T-cell (primary cell): ENCODE measurements at regions not wholly inside any gene's neighbourhood (a gene's known extent, or its start where the extent isn't known, plus 50 kb on each side); places are given as distances from the start of the nearest gene placed in this dataset.
A peak's percentile ranks its signal among the peaks of the same experiment; 100 is the strongest.

Experiments
- ATAC-seq, 4 experiments: fragments of 200-7000 bp in 3 of 4; fragments of 150-1000 bp in 1 of 4; cut with Tn5 transposase; replicated peaks in 1 of 4; 1 replicate in 3 of 4; 2 replicates in 1 of 4; pipeline ENCODE4 v1.10.0; 2021; ENCODE audit warnings: moderate library complexity in 3 of 4, mild to moderate bottlenecking in 2 of 4, moderate number of reproducible peaks in 1 of 4
- CTCF ChIA-PET, 2 donors: fragments of 300-600 bp; sonication (Branson Sonifier 250); formaldehyde crosslinking; loops; one replicate each; lab custom pipeline; 2022; ENCODE audit warnings: antibody characterized with exemption in 2 of 2; lab: Charles Lee
- POLR2A ChIA-PET, 2 donors: fragments of 300-600 bp; sonication (Branson Sonifier 250); formaldehyde crosslinking; loops; one replicate each; lab custom pipeline; 2022; ENCODE audit warnings: antibody characterized with exemption in 2 of 2; lab: Charles Lee
- DNase-seq, 35 experiments: peaks; one replicate each; pipeline versions ENCODE4 v3.0.0 to v3.0.0-alpha.2; 2013 to 2023
- H3K27ac ChIP-seq: one replicate; pipeline ENCODE4 v1.5.1; 2013; ENCODE audit warnings: low read length
- H3K27me3 ChIP-seq, 2 experiments: replicated peaks in 1 of 2; 1 replicate in 1 of 2; 2 replicates in 1 of 2; pipeline versions ENCODE4 v1.6.1 to v1.7.0; 2013; ENCODE audit warnings: low read length in 1 of 2, mixed read lengths in 1 of 2; ENCODE audit not compliant: control insufficient read depth in 2 of 2, insufficient read depth in 2 of 2; ENCODE audit errors: extremely low read depth in 1 of 2
- H3K36me3 ChIP-seq, 2 donors: 1 replicate in 1 of 2; 2 replicates in 1 of 2; pipeline versions ENCODE4 v1.6.1 to v1.7.0; 2013; ENCODE audit warnings: low read length in 1 of 2; ENCODE audit not compliant: control insufficient read depth in 2 of 2, insufficient read depth in 1 of 2; ENCODE audit errors: extremely low read depth in 1 of 2
- H3K4me1 ChIP-seq, 2 experiments: 1 replicate in 1 of 2; 2 replicates in 1 of 2; pipeline versions ENCODE4 v1.6.1 to v1.7.0; 2013; ENCODE audit warnings: low read length in 2 of 2, mixed read lengths in 1 of 2; ENCODE audit not compliant: insufficient read depth in 2 of 2, control insufficient read depth in 1 of 2; ENCODE audit errors: extremely low read depth in 1 of 2
- H3K4me3 ChIP-seq, 2 donors: 1 replicate in 1 of 2; 2 replicates in 1 of 2; pipeline versions ENCODE4 v1.5.1 to v1.7.0; 2013; ENCODE audit warnings: mild to moderate bottlenecking in 2 of 2, low read length in 1 of 2, moderate library complexity in 1 of 2; ENCODE audit not compliant: control insufficient read depth in 1 of 2; ENCODE audit errors: extremely low read depth in 1 of 2
- H3K9me3 ChIP-seq: 2 replicates; pipeline ENCODE4 v1.7.0; 2013
- H3K27ac Mint-ChIP-seq, 2 donors: one replicate each; pipeline ENCODE4 v1.8.0; 2020 to 2021; ENCODE audit warnings: mild to moderate bottlenecking in 2 of 2, mixed read lengths in 2 of 2
- H3K27me3 Mint-ChIP-seq, 2 donors: one replicate each; pipeline ENCODE4 v1.8.0; 2021 to 2022; ENCODE audit warnings: mixed read lengths in 2 of 2
- H3K36me3 Mint-ChIP-seq: one replicate; pipeline ENCODE4 v1.8.0; 2021; ENCODE audit warnings: mixed read lengths
- H3K4me1 Mint-ChIP-seq, 3 donors: one replicate each; pipeline ENCODE4 v1.8.0; 2020 to 2022; ENCODE audit warnings: mixed read lengths in 3 of 3, mild to moderate bottlenecking in 1 of 3
- H3K4me3 Mint-ChIP-seq, 3 donors: one replicate each; pipeline ENCODE4 v1.8.0; 2020 to 2022; ENCODE audit warnings: mild to moderate bottlenecking in 3 of 3, mixed read lengths in 3 of 3, moderate library complexity in 3 of 3
- H3K9me3 Mint-ChIP-seq, 3 donors: one replicate each; pipeline ENCODE4 v1.8.0; 2020 to 2022; ENCODE audit warnings: mixed read lengths in 3 of 3
- WGBS: methylation state at CpG from one replicate; pipeline ENCODE4 v1.1.5; 2013; ENCODE audit warnings: missing lambda C conversion rate; ENCODE audit not compliant: insufficient coverage; 5-methylcytosine and 5-hydroxymethylcytosine counted together

GRCh38 chrX:39577985-39578869 lies 519.5 kb downstream of the BCOR start:
- POLR2A ChIA-PET, result interaction anchor here in 1 of 2 donors (0.5 to 0.6 kb wide), 2 partner anchors 19 to 90 kb away, joined by 4 to 8 read pairs; no protein-coding TSS in a partner anchor
- CTCF ChIA-PET, result no interaction called here
- peak overlapping the region; percentile 46 to 72 for H3K27ac Mint-ChIP-seq

GRCh38 chrX:39580043-39580442 lies 517.7 kb downstream of the BCOR start:
- H3K4me1 Mint-ChIP-seq, result peaks cover 11 to 19% (median 14%) of the 10 kb centered on the region in 3 donors
- H3K27me3 Mint-ChIP-seq, result peaks cover 0 to 4% of the 10 kb centered on the region in 2 donors
- ChIA-PET CTCF (no interaction called here), POLR2A (no interaction called here)
- WGBS, result 96% methylated on average over 4 of the region's 8 CpGs
- Histone ChIP-seq H3K27ac (no peak overlapping the region), H3K4me1 (peaks cover 0 to 10% of the 10 kb centered on the region in 2 experiments), H3K36me3 (no peaks in the 10 kb centered on the region), H3K4me3 (no peak overlapping the region), H3K27me3 (no peaks in the 10 kb centered on the region), H3K9me3 (no peaks in the 10 kb centered on the region)
- H3K36me3 Mint-ChIP-seq, result no peaks in the 10 kb centered on the region
- ATAC-seq (no peak), DNase-seq (no peak)
- H3K27ac Mint-ChIP-seq, result no peak overlapping the region
- no peak overlapping the region for H3K4me3 Mint-ChIP-seq
- H3K9me3 Mint-ChIP-seq, result no peaks in the 10 kb centered on the region

More at GRCh38 chrX:39577985-39578869, 519.5 kb downstream of the BCOR start:
- H3K4me1 ChIP-seq, result peaks cover 0 to 10% of the 10 kb centered on the region in 2 experiments
- H3K9me3 ChIP-seq, result no peaks in the 10 kb centered on the region
- no peaks in the 10 kb centered on the region for H3K9me3 Mint-ChIP-seq
- no peaks in the 10 kb centered on the region for H3K27me3 ChIP-seq
- no peaks in the 10 kb centered on the region for H3K36me3 ChIP-seq
- ATAC-seq, result peak; percentile 54 to 73 (median 72)
- no peak overlapping the region for H3K27ac ChIP-seq
- no peaks in the 10 kb centered on the region for H3K36me3 Mint-ChIP-seq
- WGBS, result 6% methylated on average over 7 of the region's 16 CpGs
- peak overlapping the region; percentile 56 to 71 (median 60) for H3K4me3 Mint-ChIP-seq
- DNase-seq, result peak in 30 of 35 experiments; percentile 0 to 34 (median 10)
- H3K4me3 ChIP-seq, result peak overlapping the region in 1 of 2 donors; percentile 17
- peaks cover 0 to 4% of the 10 kb centered on the region in 2 donors for H3K27me3 Mint-ChIP-seq
- peaks cover 11 to 19% (median 14%) of the 10 kb centered on the region in 3 donors for H3K4me1 Mint-ChIP-seq

- DNase-seq, result no peak
- Mint-ChIP-seq H3K27me3 (peaks cover 0 to 4% of the 10 kb centered on the region in 2 donors), H3K27ac (no peak overlapping the region), H3K36me3 (no peaks in the 10 kb centered on the region), H3K9me3 (no peaks in the 10 kb centered on the region), H3K4me1 (peaks cover 11 to 19% (median 14%) of the 10 kb centered on the region in 3 donors), H3K4me3 (no peak overlapping the region)
- ChIA-PET POLR2A (no interaction called here), CTCF (no interaction called here)
- Histone ChIP-seq H3K4me3 (no peak overlapping the region), H3K9me3 (no peaks in the 10 kb centered on the region), H3K27me3 (no peaks in the 10 kb centered on the region), H3K36me3 (no peaks in the 10 kb centered on the region), H3K4me1 (peaks cover 0 to 10% of the 10 kb centered on the region in 2 experiments), H3K27ac (no peak overlapping the region)
- no peak for ATAC-seq
- WGBS, result no CpG with 5 or more reads among the region's 3 CpGs
These were observed 516.3 kb downstream of the BCOR start for GRCh38 chrX:39581411-39581810.

- no peaks in the 10 kb centered on the region for H3K36me3 ChIP-seq
- no peak for ATAC-seq
- H3K4me1 ChIP-seq, result peaks cover 0 to 10% of the 10 kb centered on the region in 2 experiments
- ChIA-PET CTCF (no interaction called here), POLR2A (no interaction called here)
- Mint-ChIP-seq H3K9me3 (no peaks in the 10 kb centered on the region), H3K27me3 (peaks cover 0 to 4% of the 10 kb centered on the region in 2 donors), H3K4me3 (no peak overlapping the region), H3K4me1 (peaks cover 11 to 14% (median 12%) of the 10 kb centered on the region in 3 donors), H3K27ac (no peak overlapping the region), H3K36me3 (no peaks in the 10 kb centered on the region)
- no peak overlapping the region for H3K27ac ChIP-seq
- no peaks in the 10 kb centered on the region for H3K27me3 ChIP-seq
- H3K9me3 ChIP-seq, result no peaks in the 10 kb centered on the region
- no peak overlapping the region for H3K4me3 ChIP-seq
- no CpG with 5 or more reads among the region's 3 CpGs for WGBS
- no peak for DNase-seq
These were observed 515.7 kb downstream of the BCOR start for GRCh38 chrX:39582091-39582490.

GRCh38 chrX:39582976-39583375 lies 514.8 kb downstream of the BCOR start:
- Mint-ChIP-seq H3K27me3 (peaks cover 0 to 4% of the 10 kb centered on the region in 2 donors), H3K27ac (no peak overlapping the region), H3K4me3 (no peak overlapping the region), H3K36me3 (no peaks in the 10 kb centered on the region), H3K9me3 (no peaks in the 10 kb centered on the region), H3K4me1 (peaks cover 6 to 9% (median 9%) of the 10 kb centered on the region in 3 donors)
- Histone ChIP-seq H3K27ac (no peak overlapping the region), H3K4me1 (peaks cover 0 to 9% of the 10 kb centered on the region in 2 experiments), H3K27me3 (no peaks in the 10 kb centered on the region), H3K4me3 (no peak overlapping the region), H3K36me3 (no peaks in the 10 kb centered on the region), H3K9me3 (no peaks in the 10 kb centered on the region)
- WGBS, result no CpG with 5 or more reads among the region's 4 CpGs
- ChIA-PET POLR2A (no interaction called here), CTCF (no interaction called here)
- ATAC-seq, result no peak
- no peak for DNase-seq

GRCh38 chrX:39585808-39586207 lies 511.9 kb downstream of the BCOR start:
- H3K9me3 Mint-ChIP-seq, result no peaks in the 10 kb centered on the region
- Histone ChIP-seq H3K27me3 (no peaks in the 10 kb centered on the region), H3K4me1 (no peaks in the 10 kb centered on the region), H3K9me3 (no peaks in the 10 kb centered on the region), H3K27ac (no peak overlapping the region), H3K4me3 (no peak overlapping the region), H3K36me3 (no peaks in the 10 kb centered on the region)
- WGBS, result 100% methylated on average over 2 of the region's 3 CpGs
- no peaks in the 10 kb centered on the region for H3K36me3 Mint-ChIP-seq
- ATAC-seq (no peak), DNase-seq (no peak)
- H3K27ac Mint-ChIP-seq, result no peak overlapping the region
- peaks cover 0 to 6% of the 10 kb centered on the region in 2 donors for H3K27me3 Mint-ChIP-seq
- ChIA-PET POLR2A (no interaction called here), CTCF (no interaction called here)
- H3K4me3 Mint-ChIP-seq, result no peak overlapping the region
- H3K4me1 Mint-ChIP-seq, result no peaks in the 10 kb centered on the region
